Anterior cingulate cortex (tissue), 58 donors: ENCODE measurements at regions not wholly inside any gene's neighbourhood (a gene's known extent, or its start where the extent isn't known, plus 50 kb on each side); places are given as distances from the start of the nearest gene placed in this dataset.
"Not testable (repeated sequence)": the region's sequence is repeated elsewhere in the genome, so short reads cannot be mapped to it uniquely, and the experiment has no call there.

Experiments
- DNase-seq, 58 donors: peaks; one replicate each; lab custom pipeline; 2025; lab: John Stamatoyannopoulos, UW

DNA sequence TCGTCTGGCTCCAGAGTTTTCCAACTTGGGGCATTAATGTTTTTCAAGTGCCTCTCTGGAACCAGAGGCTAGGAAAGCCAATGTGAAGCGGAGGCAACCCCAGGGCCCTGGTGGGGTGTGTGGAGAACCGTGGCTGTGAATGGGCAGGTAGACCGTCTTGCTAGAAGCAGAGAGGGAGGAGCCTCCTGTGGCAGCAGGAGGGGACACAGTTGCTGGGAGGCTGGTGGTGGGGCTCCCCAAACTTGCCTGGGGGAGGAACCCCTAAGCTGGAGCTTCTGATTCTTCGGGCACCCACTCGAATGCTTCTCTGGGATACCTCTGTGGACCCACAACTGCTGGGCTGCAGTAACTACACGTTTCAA, 65.3 kb upstream of the APCDD1L start:
- no peak for DNase-seq

DNA sequence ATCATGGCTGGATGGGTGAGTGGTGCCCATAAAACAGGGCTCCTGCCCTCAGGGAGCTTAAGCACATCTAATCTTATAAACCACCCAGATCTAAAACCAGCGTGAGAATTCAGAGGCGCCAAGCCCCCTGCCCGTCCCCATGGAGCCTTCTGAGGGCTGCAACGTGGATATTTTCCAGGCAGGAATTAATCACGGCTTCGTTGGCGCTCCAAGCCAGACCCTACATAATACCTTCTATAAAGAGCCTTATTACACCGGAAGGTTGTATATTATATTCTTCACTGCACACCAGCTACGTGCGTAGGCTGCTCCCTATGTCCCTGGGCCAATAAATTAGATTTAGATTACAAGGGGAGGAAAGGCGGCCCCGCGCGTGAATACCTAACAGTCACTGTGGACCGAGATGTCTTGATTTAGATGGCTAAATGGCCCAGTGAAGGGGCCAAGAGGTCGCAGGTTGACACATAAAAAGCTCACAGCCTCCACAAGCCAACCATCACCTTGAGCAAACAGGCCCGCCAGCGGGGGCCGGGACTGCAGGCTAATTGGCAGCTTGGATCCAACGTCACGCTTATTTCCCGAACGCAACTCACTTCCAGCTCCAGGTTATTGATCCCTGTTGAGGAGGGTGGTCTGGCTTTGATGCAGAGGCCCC, 64.7 kb upstream of the APCDD1L start:
- no peak for DNase-seq

DNA sequence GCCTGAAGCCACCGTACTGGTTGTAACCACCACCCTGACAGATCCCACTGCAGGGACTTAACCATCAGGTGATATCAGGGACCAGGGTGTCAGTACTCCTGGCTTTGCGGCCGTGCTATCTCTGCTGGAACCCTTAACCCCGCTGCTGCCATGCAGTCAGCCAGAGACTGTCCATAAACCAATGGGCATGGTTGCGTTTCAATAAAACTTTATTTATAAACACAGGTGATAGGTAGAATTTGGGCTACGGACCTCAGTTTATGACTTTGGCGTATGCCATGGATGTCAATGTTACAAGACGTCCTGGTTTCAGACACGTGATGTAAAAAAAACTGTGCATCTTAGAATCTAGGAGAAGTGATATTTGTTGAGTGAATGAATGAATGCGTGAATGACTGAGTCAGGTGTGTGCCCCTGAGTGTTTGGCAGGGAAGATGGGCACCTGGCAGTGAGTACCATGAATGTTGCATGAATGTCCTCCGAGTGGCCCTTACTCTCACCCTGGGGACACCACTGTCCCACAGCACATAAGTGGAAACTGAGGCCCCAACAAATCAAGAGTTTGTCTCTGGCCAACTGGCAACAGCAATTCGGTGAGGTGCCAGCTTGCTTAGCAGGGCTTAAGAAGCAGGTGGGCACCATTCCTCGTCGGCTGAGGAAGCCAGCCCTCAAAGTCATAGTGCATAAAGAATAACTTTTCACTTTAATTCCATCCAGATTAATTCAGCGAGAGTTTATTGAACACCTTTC, 64.0 kb upstream of the APCDD1L start:
- DNase-seq = no peak

DNA sequence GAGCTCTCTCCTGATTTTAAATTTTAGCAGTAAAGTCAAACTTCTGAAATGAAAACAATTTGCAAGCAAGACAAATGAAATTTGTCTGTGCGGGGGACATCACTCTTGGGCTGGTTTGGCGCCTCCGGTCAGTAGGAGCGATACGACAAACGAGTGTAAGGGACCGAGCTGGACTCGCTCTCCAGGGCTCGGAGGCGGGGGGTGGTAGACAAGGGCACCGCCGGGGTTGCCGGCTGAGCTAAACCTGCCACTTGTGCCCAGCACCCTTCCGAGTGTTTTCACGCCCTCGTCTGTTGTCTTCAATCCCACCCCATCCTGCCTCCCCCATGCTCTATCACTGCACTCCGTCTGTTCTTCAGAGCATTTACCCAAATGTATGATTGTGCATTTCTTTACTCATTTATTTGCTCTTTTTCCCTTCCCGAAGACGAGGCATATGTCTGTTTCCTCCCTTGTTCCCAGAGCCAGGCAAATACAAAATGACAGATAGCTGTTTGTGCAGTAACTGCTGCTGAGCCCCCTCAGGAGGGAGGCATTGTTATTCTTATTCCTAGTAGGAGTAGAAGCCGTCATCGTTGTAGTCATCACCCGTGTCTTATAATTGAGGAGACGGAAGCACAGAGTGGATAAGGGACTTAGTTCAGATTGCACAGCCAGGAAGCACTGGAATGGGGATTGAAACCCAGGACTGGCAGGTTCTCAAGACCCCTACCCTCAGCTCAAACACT, 62.8 kb upstream of the APCDD1L start:
- DNase-seq = no peak

DNA sequence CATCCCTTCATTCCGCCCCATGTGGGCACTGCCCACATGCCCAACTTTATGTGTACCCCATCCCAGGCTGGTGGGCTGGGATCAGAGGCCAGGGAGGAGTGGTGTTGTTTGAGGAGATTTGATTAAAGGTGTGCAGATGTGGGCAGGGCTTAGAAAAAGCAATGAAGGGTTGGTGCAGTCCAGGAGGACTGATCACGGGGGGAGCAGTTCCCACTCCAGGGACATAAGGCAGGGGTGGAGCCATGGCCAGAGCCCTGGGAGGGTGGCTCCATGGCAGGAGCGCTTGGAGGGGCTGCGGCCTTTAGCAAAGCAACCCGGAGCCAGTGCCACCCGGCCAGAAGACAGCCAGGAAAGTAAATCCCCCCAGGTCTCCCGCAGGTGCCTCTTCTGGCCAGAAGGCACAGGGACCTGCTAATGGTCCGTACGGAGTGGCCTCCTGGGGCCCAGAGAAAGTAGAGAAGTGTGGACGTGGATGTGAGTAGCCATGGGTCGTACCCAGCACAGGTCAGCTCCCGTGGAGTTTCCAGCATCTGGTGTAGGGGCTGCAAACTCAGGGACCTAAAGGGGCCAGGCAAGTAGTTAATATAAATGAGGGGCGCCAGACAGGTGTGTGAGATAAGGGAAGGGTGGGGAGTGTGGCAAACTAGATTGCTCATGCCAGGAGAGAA, 62.1 kb upstream of the APCDD1L start:
- DNase-seq = no peak

DNA sequence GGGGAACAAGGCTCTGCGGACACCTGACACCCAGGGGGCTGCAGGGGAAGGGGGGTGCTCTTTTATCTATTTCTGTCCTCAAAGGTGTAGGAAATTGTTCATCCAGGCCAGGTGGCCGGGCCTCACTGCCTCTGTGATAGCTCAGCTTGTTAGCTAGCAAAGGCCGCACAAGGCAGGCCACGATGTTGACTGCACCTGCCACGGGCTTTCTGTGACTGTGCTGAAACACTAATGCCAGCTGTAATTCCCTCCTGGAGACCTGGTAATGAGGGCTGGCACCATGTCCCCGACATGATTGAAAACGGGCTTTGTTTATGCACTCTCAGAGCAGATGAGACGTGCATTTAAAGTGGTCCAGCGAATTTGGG, 61.4 kb upstream of the APCDD1L start:
- DNase-seq = no peak

DNA sequence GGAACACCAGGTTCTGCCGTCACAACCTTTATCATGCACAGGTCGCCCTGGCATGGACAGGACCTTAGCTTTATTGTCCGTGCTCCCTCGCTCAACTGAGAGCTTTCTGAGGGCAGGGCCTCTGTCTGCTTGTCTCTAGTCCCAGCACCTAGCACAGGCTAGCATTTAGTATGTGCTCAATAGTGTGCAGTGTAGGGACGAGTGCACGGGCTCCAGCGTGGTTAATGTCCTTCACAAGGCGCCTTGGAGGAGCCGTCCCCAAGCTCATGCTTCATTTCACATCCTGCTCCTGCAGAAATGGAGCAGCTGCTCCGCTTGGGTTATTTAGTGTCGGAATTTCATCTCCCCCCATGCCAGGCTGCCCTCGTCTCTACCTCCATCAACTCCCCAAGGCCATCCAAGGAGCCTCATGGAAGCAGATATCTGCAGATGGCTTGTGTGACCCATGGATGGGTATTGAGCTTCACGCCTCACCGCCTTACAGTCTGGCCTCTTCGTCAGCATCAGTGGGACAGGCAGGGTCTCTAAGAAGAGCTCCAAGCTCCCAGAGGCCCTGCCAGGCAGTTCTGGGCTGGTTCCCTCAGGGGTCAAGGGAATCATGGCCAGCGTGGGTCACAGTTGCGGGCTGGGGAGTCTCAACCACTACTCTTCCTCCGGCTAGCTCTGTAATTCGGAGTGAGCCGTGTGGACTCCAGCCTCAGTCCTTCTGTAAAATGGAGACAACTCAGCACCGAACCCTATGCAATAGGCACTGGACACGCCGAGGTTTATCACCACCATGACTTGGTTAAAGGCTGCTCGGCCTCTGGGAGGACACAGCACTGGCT, 60.8 kb upstream of the APCDD1L start:
- no peak for DNase-seq

DNA sequence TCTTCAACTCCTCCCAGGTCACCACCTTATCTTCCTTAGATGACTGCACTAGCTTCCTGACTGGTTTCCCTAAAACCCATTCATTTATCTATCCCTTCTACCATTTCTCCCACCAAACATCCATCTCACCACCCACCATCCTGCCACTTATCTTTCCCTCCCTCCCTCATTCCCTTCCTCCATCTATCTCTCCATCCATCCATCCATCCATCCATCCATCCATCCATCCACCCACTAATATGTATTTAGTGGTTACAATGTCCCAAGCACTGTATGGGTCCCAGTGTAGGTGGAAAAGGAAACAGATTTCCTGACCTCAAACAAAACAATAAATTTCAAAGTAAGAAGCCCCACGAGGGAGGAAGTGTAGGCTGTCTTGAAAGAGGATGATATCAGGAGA, 59.3 kb upstream of the APCDD1L start:
- DNase-seq = no peak

DNA sequence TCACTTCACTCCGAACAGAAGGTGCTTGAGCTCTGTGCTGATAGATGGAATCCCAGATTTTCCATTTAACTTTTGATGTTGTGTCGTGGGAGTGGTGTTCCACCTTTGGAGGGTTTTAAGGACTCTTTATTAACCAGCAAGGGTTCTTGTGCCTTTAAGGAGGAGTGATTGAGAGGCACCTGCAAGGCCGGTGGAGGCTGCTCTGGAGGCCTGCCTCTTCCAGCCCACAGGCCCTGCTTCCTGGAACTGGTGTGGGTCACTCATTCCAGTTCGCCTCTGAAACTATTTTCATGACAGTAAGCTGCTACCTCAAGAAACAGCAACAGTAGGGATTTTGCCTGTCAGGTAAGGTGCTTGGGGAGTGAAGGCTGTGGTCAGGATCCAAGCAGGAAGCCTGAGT, 58.8 kb upstream of the APCDD1L start:
- DNase-seq = no peak

DNA sequence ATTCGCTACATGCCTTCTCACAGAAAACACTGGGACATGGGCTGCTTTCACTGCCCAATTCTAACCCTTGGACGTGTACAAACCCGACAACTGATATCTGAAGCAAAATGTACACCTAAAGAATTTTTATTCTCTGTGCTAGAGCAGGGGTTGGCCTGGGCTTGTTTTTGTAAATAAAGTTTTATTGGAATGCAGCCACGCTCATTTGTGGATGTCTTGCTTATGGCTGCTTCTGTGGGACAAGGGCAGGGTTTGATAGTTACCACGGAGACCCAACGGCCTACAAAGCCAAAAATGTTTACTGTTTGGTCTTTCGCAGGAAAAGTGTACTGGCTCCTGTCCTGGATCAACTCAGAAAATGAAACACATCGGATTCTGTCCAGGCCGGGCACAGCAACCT, 58.1 kb upstream of the APCDD1L start:
- DNase-seq = no peak

DNA sequence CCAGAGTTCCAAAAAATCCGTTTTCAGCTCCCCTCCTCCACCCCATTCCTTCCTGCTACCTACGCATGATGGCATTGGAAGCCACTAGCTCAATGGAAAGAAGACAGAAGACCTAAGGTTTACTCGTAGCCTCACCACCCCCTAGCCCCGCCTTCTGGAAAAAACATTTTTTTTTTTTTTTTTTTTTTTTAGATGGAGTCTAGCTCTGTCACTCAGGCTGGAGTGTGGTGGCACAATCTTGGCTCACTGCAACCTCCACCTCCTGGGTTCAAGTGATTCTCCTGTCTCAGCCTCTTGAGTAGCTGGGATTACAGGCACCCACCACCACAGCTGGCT, 57.2 kb upstream of the APCDD1L start:
- not testable (repeated sequence) for DNase-seq

DNA sequence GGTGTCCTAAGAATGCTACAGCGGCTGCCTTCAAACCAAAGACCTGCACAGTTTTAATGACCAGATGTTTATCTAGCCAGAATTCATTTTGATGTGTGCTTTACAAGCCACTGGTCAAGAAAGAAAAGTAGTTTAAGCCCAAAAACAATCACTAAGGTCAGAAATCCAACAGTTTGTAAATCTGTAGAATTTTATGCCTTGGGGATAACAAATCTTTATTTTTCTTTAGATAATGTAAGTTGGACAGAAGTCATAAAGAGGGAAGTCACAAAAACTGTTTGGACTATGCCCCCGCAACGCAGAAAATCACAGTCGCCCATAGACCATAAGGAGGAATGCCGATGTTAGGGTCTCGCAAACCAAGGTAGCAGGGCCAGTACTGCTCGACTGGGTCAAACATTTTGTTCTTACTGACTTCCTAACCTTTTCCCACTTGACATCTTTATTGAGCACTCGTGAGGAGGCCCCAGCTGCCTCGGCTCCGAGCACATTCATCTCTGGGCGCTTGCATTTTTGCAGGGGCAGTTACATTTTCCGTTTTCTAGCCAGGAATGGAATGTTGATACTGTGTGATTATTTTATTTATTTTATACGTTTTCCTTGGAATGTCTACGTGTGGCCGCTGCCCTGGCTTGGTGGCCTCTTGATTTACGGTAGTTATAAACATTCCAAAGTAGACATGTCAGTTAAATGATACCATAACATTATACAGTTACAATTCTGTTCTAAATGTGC, 56.7 kb upstream of the APCDD1L start:
- no peak for DNase-seq

DNA sequence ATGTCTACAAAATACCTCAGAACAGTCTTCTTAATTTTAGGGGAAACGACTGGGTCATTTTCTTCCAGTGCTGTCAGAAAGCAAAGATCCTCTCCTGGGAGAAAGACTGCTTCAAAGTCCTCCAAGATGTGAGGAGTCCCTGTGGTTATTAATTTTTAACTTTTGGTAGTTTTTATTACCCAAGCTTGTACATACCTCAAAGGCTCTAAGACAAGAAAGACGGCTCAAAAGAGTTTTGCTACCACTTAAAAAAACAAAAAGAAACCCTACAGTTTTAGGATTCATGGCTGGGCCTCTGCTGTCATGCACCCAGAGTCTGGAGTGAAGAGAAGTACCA, 56.1 kb upstream of the APCDD1L start:
- DNase-seq = no peak

DNA sequence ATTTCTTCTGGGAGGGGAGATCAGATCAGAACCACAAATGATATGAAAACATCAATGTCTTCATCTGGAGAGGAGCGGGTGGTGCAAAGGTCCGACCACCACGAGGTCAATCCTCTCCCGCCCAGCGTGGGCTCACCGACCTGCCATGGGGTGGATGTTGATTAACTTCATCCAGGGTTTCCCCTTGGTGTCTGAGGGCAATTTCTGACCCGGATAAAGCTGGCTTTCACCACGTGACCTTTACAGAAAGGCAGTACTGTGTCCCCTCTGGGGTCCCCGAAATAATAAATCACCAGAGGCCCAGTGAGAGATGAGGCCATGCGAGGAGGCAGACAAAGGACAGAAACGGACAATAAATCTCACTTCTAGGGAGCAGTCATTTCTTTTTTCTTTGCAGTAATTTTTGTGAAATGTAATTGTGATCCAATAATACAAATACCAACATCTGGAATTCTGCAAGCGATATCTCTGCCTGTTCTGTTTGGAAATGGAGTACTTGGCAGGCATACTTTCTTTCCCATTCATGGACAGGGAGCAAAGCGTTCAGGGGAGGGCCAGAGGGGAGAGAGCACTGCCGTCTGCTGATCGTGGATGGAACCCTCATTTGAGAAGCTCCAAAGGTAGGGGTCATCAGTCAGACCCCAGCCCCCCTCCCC, 55.1 kb upstream of the APCDD1L start:
- no peak for DNase-seq

DNA sequence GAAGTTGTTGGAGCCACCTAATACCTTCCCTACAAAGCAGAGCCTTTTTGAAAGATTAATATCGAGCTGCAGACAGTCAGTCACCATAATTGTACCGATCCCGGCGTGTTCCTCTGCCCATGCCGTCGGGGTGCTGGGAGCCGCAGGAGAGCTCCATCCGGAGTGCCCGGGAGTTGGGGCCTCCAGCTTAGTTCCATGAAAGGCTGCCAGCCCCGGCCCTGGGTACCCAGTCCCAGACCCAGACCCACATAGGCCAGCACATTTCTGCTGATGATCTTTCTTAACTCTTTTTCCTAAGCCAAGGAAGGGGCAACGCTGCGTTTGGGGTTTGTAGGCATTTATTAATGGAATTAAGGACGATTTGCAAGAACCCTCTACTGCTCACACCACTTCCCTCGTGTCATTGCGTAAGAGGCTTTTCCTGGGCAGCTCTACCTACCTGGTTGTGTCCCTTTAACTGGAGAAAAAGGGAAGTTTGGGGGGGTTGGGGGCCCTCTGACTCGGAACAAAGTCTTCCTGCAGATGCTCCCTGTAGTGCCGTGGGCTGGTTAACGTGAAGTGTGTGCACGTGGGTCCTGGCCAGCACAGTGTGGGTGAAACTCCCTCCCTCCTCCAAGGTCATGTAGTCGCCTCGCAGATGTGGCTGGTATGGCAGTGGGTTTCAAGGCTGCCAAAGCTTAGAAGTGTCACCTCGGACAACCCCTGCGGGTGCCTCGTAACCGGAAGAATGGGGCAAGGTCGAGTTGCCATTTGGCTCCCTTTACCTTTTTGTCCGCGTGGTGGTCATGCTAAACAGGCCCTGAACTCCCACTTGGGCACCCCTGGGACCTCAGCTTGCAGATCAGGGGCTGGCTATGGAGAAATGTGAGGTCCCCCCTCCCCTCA, 54.3 kb upstream of the APCDD1L start:
- DNase-seq = no peak

DNA sequence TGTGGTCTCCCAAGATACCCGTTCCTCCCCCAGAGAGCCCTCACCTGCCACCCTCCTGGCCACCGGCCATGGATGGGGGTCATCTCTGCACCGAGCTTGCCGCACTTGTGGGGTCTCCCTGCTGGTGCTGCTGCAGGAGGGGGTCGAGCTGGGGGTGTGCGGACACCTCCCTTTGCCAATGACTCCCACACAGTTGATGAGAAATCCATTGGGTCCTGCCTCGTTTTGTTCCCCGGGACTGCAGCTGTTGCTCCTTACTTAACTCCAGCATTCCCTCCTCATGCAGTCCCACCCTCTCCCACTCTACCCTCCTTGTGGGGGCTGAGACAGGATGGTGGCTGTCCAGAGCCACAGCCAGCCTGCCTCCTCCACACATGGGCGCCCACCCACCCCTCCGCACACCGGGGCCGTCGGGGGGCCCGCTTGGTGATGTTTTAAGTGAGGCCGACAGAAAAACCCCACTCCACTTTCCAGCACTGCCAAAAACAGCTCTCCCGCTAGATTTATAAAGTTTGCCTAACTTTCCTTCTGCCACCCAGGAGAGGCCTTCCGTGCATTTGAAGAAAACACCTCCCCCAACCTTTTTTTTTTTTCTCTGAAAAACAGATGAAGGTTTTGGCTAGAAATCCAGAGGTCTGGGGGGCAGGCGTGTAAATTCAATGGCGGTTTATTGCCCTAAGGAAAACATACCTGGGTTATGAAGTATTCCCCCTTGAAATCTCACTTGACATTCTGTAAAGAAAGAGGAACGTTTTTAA, 53.5 kb upstream of the APCDD1L start:
- no peak for DNase-seq

DNA sequence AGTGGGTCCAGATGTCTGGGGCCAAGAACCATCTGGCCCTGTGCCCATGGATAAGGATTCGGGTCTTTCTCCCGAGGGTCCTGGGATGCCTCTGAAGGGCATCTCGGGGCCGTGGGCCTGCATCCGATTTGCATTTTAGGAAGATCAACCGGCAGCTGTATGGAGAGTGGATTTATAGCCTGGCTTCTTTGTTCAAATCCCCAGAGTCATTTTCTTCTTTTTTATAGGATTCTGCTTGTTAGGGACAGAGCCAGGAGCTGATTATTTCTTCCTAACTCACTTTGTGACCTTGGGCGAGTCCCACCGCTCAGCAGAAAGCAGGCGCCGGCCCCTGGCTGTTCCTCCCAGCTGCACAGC, 52.9 kb upstream of the APCDD1L start:
- no peak for DNase-seq

DNA sequence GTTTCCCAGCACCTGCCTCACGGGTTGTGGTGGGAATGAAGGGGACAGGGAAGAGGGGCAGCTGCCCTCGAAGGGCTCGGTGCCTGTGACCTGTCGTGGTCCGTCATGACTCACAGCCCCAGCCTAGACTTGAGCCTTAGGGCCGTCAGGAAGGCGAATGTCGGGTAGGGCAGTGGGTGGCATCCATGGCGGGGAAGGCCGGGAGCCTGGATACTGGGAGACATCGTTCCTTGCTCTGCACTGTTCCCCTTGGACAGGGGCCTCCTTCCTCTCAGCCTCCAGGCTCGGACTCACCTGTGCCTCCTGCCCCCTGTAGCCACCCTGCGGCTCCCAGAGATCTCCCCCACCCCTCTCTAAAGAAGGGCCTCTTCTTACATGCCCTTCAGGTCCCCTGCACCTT, 52.2 kb upstream of the APCDD1L start:
- DNase-seq = no peak
